PFSK-1 (cell line): ENCODE measurements at regions not wholly inside any gene's neighbourhood (a gene's known extent, or its start where the extent isn't known, plus 50 kb on each side); places are given as distances from the start of the nearest gene placed in this dataset.

Experiments used
- FOXP2 ChIP-seq: optimal IDR thresholded peaks from 2 replicates; pipeline ENCODE3; 2011; ENCODE audit warnings: borderline replicate concordance, control low read depth, inconsistent platforms; ENCODE audit not compliant: insufficient read depth; ENCODE audit errors: extremely low read length, extremely low read depth
- POLR2AphosphoS5 ChIP-seq: IDR thresholded peaks from 2 replicates; pipeline ENCODE4 v1.6.1; 2012; ENCODE audit warnings: low read depth, mild to moderate bottlenecking, control low read depth, low read length, moderate library complexity
- REST ChIP-seq, 2 experiments: IDR thresholded peaks; 2 replicates each; pipeline versions ENCODE4 v1.6.1 to v1.8.0; 2011 to 2012; ENCODE audit warnings: low read depth in 2 of 2, low read length in 2 of 2, control low read depth in 1 of 2, inconsistent platforms in 1 of 2, mild to moderate bottlenecking in 1 of 2, moderate library complexity in 1 of 2; ENCODE audit not compliant: insufficient read depth in 1 of 2
- SIN3A ChIP-seq: IDR thresholded peaks from 2 replicates; pipeline ENCODE4 v1.6.1; 2012; ENCODE audit warnings: mild to moderate bottlenecking, low read length, moderate library complexity, borderline replicate concordance; ENCODE audit not compliant: insufficient read depth
- TAF1 ChIP-seq: IDR thresholded peaks from 2 replicates; pipeline ENCODE4 v1.6.1; 2012; ENCODE audit warnings: low read length, control low read depth, borderline replicate concordance; ENCODE audit not compliant: insufficient read depth

GRCh38 chr10:31135171-31135570 is 103.5 kb upstream of the ZNF438 start:
- TF ChIP-seq REST (IDR thresholded peaks at IDR 0.05; ENCODE audit: insufficient read depth in 1 of 2, low read depth in 2 of 2, low read length in 2 of 2) (no peak), FOXP2 (no peak), SIN3A (no peak), POLR2AphosphoS5 (no peak), TAF1 (no peak)

- no peak for TF ChIP-seq SIN3A
- no peak for TF ChIP-seq REST (IDR thresholded peaks at IDR 0.05; ENCODE audit: insufficient read depth in 1 of 2, low read depth in 2 of 2, low read length in 2 of 2)
- no peak for TF ChIP-seq POLR2AphosphoS5
Measured at GRCh38 chr10:31136386-31136785, 104.7 kb upstream of the ZNF438 start.

GRCh38 chr10:31136930-31137885 is 105.5 kb upstream of the ZNF438 start:
- no peak for TF ChIP-seq FOXP2
- no peak for TF ChIP-seq REST (IDR thresholded peaks at IDR 0.05; ENCODE audit: insufficient read depth in 1 of 2, low read depth in 2 of 2, low read length in 2 of 2)
- TF ChIP-seq POLR2AphosphoS5, result no peak
- TF ChIP-seq SIN3A, result no peak
- TF ChIP-seq TAF1, result no peak

- TF ChIP-seq TAF1, result no peak
- no peak for TF ChIP-seq SIN3A
- TF ChIP-seq REST (IDR thresholded peaks at IDR 0.05; ENCODE audit: insufficient read depth in 1 of 2, low read depth in 2 of 2, low read length in 2 of 2), result no peak
- TF ChIP-seq FOXP2, result no peak
- no peak for TF ChIP-seq POLR2AphosphoS5
Measured at GRCh38 chr10:31138026-31138553, 106.4 kb upstream of the ZNF438 start.
